Endothelial cell of umbilical vein (primary cell): ENCODE measurements at regions not wholly inside any gene's neighbourhood (a gene's known extent, or its start where the extent isn't known, plus 50 kb on each side); places are given as distances from the start of the nearest gene placed in this dataset.

Source experiments
- BruUV-seq: library from RNA; stranded (reverse); fragments of 400-500 nt; replicated peaks from 2 replicates; lab custom pipeline; 2021; lab: Mats Ljungman, UMichigan
- CTCF ChIA-PET: fragments of 300-600, 350-600 bp; sonication (Branson Sonifier 250); formaldehyde crosslinking; loops from one replicate; lab custom pipeline; 2021; ENCODE audit warnings: antibody characterized with exemption, inconsistent platforms; lab: Charles Lee
- POLR2A ChIA-PET: fragments of 300-600, 350-600 bp; sonication (Branson Sonifier 250); formaldehyde crosslinking; loops from one replicate; lab custom pipeline; 2021; ENCODE audit warnings: antibody characterized with exemption, inconsistent platforms; lab: Charles Lee
- DNase-seq: peaks from one replicate; pipeline ENCODE4 v3.0.0-alpha.2; 2011; ENCODE audit warnings: low read depth, low spot score
- FAIRE-seq: peaks from 2 replicates; lab custom pipeline; 2011; peaks lifted over from hg19 to GRCh38; lab: Jason Lieb, UNC
- H2AFZ ChIP-seq: 2 replicates; pipeline ENCODE4 v1.6.0; 2012; ENCODE audit warnings: low read depth, low read length, control low read depth, inconsistent platforms
- H3K27ac ChIP-seq: 2 replicates; pipeline ENCODE4 v1.5.1; 2011; ENCODE audit warnings: low read depth, mild to moderate bottlenecking, control low read depth, low read length, moderate library complexity; ENCODE audit not compliant: insufficient read depth
- H3K27me3 ChIP-seq, 2 experiments: 2 replicates each; pipeline versions ENCODE4 v1.6.0 to v1.6.1; 2011; ENCODE audit warnings: low read length in 2 of 2, mixed read lengths in 1 of 2; ENCODE audit not compliant: control insufficient read depth in 2 of 2, insufficient read depth in 2 of 2
- H3K36me3 ChIP-seq, 2 experiments: 2 replicates in 1 of 2; 3 replicates in 1 of 2; pipeline ENCODE4 v1.5.1; 2011; ENCODE audit warnings: low read length in 2 of 2, mild to moderate bottlenecking in 1 of 2, moderate library complexity in 1 of 2; ENCODE audit not compliant: control insufficient read depth in 2 of 2, insufficient read depth in 2 of 2; ENCODE audit errors: extremely low read depth in 1 of 2
- H3K4me1 ChIP-seq: 3 replicates; pipeline ENCODE4 v1.5.1; 2011; ENCODE audit warnings: mild to moderate bottlenecking, low read length; ENCODE audit not compliant: control insufficient read depth, insufficient read depth; ENCODE audit errors: extremely low read depth
- H3K4me2 ChIP-seq: 2 replicates; pipeline ENCODE4 v1.6.1; 2011; ENCODE audit warnings: low read length, control low read depth, mixed read lengths; ENCODE audit not compliant: insufficient read depth
- H3K4me3 ChIP-seq, 3 experiments: fragments of 200-600 bp in 1 of 3; sonication (generic), shearing (Covaris generic) in 1 of 3; replicated peaks in 1 of 3; 2 replicates each; pipeline ENCODE4 v1.5.1; 2011 to 2016; ENCODE audit warnings: control low read depth in 3 of 3, low read length in 3 of 3, mild to moderate bottlenecking in 2 of 3, inconsistent platforms in 1 of 3, low read depth in 1 of 3, moderate library complexity in 1 of 3; ENCODE audit not compliant: insufficient read depth in 1 of 3
- H3K79me2 ChIP-seq: 2 replicates; pipeline ENCODE4 v1.6.0; 2012; ENCODE audit warnings: low read length, inconsistent platforms; ENCODE audit not compliant: control insufficient read depth, insufficient read depth
- H3K9ac ChIP-seq: replicated peaks from 2 replicates; pipeline ENCODE3; 2011; ENCODE audit warnings: low read length, control low read depth; ENCODE audit not compliant: insufficient read depth; ENCODE audit errors: extremely low read depth
- H3K9me1 ChIP-seq: replicated peaks from 3 replicates; pipeline ENCODE4 v1.6.0; 2011; ENCODE audit warnings: mild to moderate bottlenecking, low read length; ENCODE audit not compliant: control insufficient read depth, insufficient read depth; ENCODE audit errors: extremely low read depth
- H3K9me3 ChIP-seq: replicated peaks from 2 replicates; pipeline ENCODE4 v1.5.1; 2012; ENCODE audit warnings: low read length, inconsistent platforms; ENCODE audit not compliant: control insufficient read depth, insufficient read depth
- H4K20me1 ChIP-seq: replicated peaks from 2 replicates; pipeline ENCODE3; 2011; ENCODE audit warnings: mild to moderate bottlenecking, low read length; ENCODE audit not compliant: control insufficient read depth, insufficient read depth; ENCODE audit errors: extremely low read depth
- EZH2 ChIP-seq: IDR thresholded peaks from 2 replicates; pipeline ENCODE4 v1.6.1; 2012; ENCODE audit warnings: borderline replicate concordance, low read depth, mild to moderate bottlenecking, moderate library complexity, low read length, inconsistent platforms; ENCODE audit not compliant: severe bottlenecking
- FOS ChIP-seq: IDR thresholded peaks from 2 replicates; pipeline ENCODE4 v1.6.1; 2011; ENCODE audit warnings: mild to moderate bottlenecking, low read length, moderate library complexity, borderline replicate concordance; ENCODE audit not compliant: insufficient read depth
- GATA2 ChIP-seq: IDR thresholded peaks from 2 replicates; pipeline ENCODE4 v1.7.0; 2011; ENCODE audit warnings: low read depth, mild to moderate bottlenecking, moderate library complexity, mixed read lengths, low read length; ENCODE audit not compliant: insufficient read length, insufficient read depth
- JUN ChIP-seq: IDR thresholded peaks from 2 replicates; pipeline ENCODE4 v1.6.1; 2011; ENCODE audit warnings: borderline replicate concordance, low read depth; ENCODE audit not compliant: insufficient read length, insufficient read depth
- MYC ChIP-seq: IDR thresholded peaks from one replicate; pipeline ENCODE4 v1.6.1; 2011; ENCODE audit warnings: mild to moderate bottlenecking, low read depth, low read length
- POLR2A ChIP-seq: IDR thresholded peaks from 2 replicates; pipeline ENCODE4 v1.6.1; 2012; ENCODE audit warnings: low read depth, mild to moderate bottlenecking, control low read depth, low read length
- POLR2AphosphoS5 ChIP-seq: IDR thresholded peaks from 2 replicates; pipeline ENCODE4 v1.6.1; 2012; ENCODE audit warnings: low read depth, mild to moderate bottlenecking, control low read depth, low read length, moderate library complexity; ENCODE audit not compliant: insufficient read depth
- dilution Hi-C: fragments of 300-500 bp; cut with MboI; formaldehyde crosslinking; loops from one replicate; pipeline ENCODE4 v1.15.0; 2019; ENCODE audit warnings: low sequenced_read_pairs; ENCODE audit not compliant: extremely low pct_ligation_motif_present
- intact Hi-C: fragments of 100-400 bp; cut with micrococcal nuclease; formaldehyde crosslinking; loops from one replicate; pipeline ENCODE4 v1.10.0; 2022
- TF ChIP-seq, protein P1 (sequence below), 2 donors: IDR thresholded peaks; 1 replicate in 1 of 2; 2 replicates in 1 of 2; pipeline ENCODE4 v1.5.1; 2011; ENCODE audit warnings: low read length in 2 of 2, mild to moderate bottlenecking in 2 of 2, moderate library complexity in 2 of 2, control low read depth in 1 of 2, inconsistent platforms in 1 of 2, low read depth in 1 of 2; ENCODE audit not compliant: insufficient read depth in 1 of 2; ENCODE audit errors: extremely low read depth in 1 of 2
- TF ChIP-seq, protein P2 (sequence below): IDR thresholded peaks from 2 replicates; pipeline ENCODE4 v1.6.1; 2011; ENCODE audit not compliant: insufficient read depth, insufficient read length

DNA sequence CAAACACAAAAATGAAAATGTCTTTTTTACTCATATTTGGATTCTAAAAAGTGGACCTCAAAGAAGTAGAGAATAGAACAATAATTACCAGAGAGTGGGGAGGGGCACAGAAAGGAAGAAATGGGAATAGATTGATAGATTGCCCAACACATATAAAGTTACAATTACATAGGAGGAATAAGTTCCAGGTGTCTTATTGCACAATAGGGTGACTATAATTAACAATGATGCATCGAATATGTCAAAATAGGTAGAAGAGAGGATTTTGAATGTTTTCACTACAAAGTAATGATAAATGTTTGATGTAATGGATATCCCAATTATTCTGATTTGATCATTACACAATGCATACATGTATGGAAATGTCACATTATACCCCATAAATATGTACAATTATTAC, 556.0 kb downstream of the CDH8 start:
- no peak for FAIRE-seq

More for the DNA sequence above, 556.0 kb downstream of the CDH8 start:
- dilution Hi-C loops (no loop called here), intact Hi-C loops (no loop called here)
- no TSS peak for BruUV-seq
- Histone ChIP-seq H3K4me1 (no peaks in the 10 kb centered on the region), H3K36me3 (no peaks in the 10 kb centered on the region), H3K9me1 (no peaks in the 10 kb centered on the region), H3K27ac (no peak overlapping the region), H3K4me2 (no peak overlapping the region), H3K27me3 (no peaks in the 10 kb centered on the region), H3K9me3 (peaks cover 4% of the 10 kb centered on the region), H3K9ac (no peak overlapping the region), H2AFZ (no peak overlapping the region), H4K20me1 (no peaks in the 10 kb centered on the region), H3K4me3 (no peak overlapping the region), H3K79me2 (no peaks in the 10 kb centered on the region)
- ChIA-PET POLR2A (no interaction called here), CTCF (no interaction called here)
- TF ChIP-seq JUN (no peak), FOS (no peak), GATA2 (no peak), POLR2A (no peak), POLR2AphosphoS5 (no peak), EZH2 (no peak), MYC (no peak)
- TF ChIP-seq, protein P1, sequence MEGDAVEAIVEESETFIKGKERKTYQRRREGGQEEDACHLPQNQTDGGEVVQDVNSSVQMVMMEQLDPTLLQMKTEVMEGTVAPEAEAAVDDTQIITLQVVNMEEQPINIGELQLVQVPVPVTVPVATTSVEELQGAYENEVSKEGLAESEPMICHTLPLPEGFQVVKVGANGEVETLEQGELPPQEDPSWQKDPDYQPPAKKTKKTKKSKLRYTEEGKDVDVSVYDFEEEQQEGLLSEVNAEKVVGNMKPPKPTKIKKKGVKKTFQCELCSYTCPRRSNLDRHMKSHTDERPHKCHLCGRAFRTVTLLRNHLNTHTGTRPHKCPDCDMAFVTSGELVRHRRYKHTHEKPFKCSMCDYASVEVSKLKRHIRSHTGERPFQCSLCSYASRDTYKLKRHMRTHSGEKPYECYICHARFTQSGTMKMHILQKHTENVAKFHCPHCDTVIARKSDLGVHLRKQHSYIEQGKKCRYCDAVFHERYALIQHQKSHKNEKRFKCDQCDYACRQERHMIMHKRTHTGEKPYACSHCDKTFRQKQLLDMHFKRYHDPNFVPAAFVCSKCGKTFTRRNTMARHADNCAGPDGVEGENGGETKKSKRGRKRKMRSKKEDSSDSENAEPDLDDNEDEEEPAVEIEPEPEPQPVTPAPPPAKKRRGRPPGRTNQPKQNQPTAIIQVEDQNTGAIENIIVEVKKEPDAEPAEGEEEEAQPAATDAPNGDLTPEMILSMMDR (IDR thresholded peaks at IDR 0.05; ENCODE audit: extremely low read depth in 1 of 2, insufficient read depth in 1 of 2, low read depth in 1 of 2, low read length in 2 of 2), result no peak
- TF ChIP-seq, protein P2, sequence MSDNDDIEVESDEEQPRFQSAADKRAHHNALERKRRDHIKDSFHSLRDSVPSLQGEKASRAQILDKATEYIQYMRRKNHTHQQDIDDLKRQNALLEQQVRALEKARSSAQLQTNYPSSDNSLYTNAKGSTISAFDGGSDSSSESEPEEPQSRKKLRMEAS, result no peak
- no peak for DNase-seq
